Stimulated activated CD4-positive, alpha-beta T cell treated with anti-CD3 and anti-CD28 coated beads, Interleukin-15, amount 100 ng/mL, for 48 hours (primary cell): ENCODE measurements at regions not wholly inside any gene's neighbourhood (a gene's known extent, or its start where the extent isn't known, plus 50 kb on each side); places are given as distances from the start of the nearest gene placed in this dataset.

ENCODE experiments used
- DNase-seq, 2 donors: peaks; one replicate each; pipeline ENCODE4 v3.0.0-alpha.2; 2020; ENCODE audit warnings: low read depth in 2 of 2

DNA sequence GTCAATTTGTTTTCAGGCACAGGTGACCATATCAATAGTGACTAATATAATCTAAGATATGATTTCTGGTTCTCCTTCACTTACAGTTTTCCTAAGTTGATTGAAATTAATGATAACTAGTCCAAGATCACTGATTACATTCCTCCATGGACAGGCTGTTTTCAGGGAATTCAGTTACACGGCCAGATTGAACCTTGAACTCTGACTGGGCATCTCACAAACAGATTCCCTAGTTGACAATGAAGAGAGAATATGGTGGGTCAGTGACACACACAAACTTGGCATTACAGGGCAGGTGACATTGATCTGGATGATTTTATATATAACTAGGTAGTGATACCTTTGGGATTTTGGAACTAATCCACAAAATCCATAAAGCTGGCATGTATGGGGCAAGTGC is 110.2 kb upstream of the EGR2 start:
- DNase-seq, result no peak

DNA sequence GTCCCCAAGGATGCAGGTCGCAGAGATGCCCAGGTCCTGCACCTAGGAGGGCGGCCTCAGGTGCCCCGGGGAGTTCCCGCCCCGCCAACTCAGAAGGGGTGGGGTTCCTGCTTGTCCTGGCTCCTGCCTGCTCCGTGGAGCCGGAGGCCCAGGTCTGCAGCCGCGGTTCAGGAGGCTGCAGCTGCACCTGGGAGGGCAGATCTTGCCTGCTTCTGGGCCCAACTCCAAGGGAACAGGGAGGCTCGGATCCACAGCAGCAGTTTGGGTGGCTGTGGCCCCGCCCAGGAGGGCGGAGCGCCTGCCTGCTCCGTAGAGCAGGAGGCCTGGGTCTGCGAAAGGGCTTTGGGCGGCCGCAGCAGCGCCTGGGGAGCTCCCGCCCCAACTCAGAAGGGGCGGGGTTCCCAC is 108.2 kb upstream of the EGR2 start:
- DNase-seq, result no peak

DNA sequence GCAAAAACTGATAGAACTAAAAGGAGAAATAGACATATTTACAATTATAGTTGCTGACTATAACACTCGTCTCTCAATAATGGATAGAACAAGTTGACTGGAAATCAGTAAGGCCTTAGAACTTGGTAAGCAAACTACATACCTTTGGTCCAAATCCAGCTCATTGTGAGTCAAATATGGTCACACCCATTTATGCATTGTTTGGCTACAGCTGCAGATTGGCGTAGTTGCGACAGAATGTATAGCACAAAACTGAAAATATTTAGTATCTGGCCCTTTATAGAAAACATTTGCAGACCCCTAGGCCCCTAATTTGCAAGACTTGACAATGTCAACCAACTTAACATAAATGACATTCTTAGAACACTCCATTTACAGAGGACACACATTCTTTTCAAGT is 103.6 kb upstream of the EGR2 start:
- DNase-seq, result no peak

DNA sequence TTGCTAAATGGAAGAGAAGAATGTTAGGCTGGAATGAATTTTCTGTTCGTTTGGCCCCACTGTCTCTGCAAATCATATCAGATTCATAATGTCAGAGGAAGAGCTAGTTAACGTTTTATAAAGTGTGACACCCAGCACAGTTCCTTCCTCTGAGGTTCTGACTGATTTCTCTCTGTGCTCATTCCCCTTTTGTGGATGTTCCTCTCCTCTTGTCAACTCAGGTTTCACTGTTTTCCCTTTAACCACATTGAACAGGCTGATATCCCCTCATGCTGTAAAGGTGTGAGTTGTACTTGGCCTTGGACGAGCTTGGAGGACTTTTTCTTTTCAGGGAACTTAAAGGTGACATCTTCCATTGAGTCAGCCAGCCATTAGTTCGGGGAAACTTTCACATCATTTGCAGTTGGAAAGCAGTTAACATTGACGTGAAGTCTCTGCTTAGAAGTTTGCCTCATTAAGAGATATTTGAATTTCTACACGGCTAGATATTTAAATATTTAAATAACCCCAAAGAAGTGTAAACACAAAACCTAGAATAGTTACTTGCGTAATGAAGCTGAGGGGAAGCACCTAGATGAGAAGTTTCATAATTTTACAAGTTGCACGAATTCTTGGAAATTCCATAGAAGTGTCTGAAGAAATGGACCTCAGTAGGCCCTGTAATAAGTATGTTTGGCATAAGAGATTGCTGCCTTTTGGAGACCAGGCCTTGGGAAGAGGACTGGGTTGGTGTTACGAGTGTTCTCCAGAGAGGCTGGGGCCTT is 101.5 kb upstream of the EGR2 start:
- no peak for DNase-seq

DNA sequence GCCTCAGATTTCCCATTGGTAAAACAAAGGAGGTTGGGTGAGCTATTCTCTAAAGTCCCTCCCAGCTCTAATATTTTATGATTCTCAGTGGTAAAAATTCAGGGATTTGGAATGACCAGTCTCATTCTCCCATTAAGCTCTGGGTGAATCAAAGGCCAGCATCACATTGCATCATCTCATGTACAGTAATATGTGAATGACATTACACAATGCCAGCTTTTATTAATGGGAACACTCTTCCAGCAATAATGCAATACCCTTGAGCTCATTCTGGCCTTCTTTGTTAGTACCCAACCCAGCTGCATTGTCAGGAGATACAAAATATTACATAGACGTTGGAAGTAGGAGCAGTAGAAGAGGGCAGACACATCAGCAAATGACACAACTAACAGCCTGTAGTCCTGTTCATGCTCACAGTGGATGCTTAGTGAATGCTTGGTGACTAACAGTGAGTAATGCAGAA is 100.0 kb upstream of the EGR2 start:
- DNase-seq, result no peak

DNA sequence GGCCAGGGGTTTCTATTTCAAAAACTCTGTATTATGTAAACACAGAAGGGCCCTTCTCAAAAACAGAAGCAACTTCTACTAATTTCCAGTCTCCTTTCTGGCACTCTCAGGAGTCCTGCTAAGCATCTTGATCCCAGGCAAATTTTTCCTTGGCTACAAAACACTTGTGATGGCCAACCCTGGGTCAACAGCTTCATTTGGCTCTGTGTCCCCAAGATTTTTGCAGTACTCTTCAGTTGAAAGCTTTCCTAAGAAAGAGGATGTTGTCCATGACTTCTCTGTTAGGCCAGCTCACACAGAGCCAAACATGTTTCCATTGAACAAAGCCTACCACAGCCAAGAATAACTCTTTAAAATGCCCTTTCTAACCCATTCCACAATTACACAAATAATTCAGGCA is 99.0 kb upstream of the EGR2 start:
- DNase-seq, result no peak

DNA sequence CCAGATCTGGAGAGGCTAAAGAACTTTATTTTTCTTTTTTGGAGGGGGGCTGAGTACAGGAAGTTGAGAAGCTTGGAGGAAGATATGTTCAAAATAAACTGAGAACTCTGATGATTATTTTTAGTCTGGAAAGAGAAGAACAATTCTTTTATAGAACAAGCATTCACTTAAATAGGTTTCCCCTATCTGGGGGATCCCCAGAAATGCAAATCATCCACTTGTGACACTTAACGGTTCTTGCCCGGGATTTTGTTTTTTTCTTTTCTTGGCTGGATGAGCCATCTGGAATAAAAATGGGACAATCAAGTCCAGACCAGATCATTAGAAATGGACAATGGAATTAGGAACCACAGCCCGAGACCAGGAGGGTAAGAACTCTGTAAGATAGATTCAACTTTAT is 95.9 kb upstream of the EGR2 start:
- DNase-seq, result no peak

DNA sequence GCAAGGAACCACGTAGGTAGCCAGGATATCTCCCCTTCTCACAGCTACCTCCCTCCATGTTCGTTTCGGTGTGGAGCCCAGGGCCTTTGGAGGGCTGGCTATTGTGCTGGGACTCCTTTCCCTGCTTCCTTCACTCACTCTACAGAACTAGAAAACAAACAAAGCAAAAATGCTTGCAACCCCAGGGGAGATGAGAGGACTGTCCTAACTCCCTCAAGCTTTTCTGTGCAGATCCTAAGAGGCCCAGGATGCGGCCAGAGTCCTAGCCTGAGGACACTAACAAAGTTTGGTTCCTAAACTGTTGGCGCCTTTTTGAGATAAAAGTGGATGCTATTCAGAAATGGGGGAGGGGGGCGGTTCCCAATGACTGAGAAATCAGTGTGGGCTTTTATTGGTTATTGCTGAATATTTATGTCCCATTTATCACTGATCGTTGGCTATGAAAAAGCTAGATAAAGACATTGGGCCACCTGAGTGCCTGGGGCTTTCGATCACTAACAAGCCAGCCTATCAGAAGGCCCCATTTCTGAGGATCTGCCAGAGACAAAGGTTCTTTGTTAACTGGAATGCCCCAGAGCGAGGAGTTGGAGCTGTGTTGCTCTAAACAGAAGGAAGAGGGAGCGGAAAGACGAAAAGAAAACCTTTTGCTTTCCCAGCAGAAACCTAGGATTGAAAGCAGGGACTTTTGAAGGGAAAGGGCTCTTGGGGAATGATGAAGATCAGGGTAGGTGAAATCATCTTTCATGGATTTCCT is 95.2 kb upstream of the EGR2 start:
- DNase-seq, result no peak

DNA sequence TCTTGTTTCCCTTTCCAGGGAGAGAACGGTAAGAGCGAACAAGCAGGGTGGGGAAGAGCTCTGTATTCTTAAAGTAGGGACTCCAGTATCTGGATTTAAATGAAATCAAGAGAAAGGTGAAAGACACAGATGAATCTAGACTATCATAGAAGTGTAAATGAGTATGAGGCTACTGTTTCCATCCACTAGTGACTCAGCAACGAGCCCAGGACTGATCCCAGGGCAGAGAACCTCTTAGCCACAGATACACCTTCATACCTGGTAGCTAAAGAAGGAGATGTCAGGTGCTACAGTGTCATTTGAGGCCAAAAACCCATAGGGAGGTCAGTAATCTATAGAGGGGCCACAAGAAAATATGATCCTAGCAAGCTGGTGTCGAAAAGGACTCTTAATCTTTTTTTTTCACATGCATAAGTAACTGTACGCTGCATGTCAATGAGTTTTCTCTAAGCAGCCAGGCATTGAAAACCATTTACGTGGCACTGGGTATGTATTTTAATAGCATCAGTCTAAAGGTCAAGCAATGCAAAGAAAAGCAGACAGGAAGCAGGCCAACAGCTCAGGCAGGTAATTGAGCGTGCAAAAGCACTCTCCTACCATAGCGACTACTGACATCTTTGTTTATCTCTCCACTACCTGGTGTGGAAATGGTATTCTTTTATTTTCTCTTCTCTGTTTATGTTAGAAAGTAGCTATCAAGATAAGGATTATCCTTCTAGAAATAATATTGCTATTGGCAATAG is 91.5 kb upstream of the EGR2 start:
- no peak for DNase-seq

DNA sequence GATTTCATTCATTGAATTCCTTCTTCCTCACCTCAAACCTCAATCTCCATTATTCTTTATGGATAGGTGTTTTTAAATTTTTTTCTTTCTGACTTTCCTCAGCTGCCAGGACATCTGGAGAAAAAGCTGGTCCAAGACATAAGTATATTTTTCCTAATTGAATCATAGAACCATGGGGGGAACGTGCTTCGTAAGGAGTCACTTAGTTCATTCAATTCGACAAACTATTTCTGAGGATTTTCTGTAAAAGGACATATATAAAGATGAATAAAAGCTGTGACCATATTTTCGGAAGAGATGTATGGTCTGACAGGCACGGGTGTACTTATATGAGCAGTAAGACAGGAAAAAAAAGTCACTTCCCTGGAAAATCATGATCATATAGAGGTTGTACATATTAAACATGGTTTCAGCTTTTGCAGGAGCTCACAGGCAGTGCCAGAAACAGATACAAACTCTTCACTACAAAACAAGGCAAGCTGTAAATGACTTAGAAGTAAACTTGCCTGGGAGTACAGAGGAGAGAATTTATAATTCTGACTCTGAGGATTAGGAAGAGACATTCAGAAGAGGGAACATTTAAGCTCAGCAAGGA is 88.2 kb upstream of the EGR2 start:
- DNase-seq, result no peak

DNA sequence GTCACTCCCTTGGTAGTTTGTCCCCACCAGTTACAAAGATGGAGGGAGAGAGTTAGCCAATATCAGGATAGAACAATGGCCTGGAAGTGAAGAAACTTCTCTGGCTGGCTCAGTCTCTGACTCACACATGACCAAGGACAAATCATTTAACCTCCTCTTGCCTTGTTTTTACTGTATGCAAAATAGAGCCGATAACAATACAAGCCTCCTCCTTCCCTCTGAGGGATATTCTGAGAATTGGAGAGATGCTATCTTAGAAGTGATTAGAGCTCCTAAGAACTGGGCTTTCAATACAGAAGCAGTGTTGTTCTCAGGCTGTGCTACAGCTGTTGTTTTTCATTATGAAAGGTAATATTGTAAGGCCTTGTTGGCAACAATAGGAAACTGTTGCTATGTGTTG is 87.7 kb upstream of the EGR2 start:
- no peak for DNase-seq

DNA sequence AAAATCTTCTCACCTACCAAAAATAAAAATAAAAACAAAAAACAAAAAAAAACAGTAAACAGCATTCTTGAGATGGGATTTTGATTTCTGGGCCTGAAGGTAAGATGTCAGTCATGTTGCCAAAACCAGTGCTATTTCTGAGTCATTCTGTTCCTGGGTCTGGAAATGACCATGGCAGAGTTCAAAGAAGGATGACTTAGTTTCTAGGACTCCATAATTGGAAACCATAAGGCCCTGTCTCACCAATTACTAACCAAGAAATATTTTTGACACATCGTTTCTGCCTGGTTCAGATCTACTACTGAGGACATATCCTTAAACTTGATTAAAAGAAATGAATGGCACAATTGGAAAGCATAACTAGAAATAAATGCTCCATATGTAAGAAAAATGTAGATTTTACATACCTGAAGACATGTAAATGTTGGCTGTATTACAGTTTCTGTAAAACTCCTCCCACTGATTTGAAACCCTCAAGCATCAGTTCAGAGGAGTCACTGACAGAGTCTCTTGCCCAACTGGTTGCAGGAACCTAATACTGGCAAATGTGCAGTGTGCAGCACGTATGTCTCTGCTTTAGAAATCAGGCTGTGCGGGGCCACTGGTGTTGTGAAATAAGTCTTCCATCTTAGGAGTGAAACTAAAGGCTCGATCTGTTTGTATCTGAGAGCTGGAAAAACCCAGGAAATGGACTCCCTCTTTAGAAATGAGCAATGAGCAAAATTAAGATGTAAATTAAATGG is 84.8 kb upstream of the EGR2 start:
- no peak for DNase-seq

DNA sequence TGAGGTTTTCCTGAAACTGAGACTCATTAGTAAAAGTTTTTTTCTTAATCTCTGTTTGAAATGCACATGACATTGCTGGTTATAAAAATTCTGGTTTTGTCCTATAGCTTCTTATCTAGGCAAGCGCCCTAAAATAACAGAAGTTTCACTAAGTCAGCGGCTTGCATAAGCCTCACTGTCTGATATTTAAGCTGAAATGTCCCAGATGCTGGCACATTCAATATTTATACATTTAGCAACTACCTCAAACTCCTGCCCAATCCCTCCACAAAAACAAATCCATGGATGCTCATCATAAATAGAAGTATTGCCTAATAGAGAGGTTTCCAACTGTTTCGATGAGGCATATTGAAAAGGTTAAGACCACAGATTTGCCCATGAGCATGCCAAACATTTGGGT is 83.1 kb upstream of the EGR2 start:
- DNase-seq, result no peak

DNA sequence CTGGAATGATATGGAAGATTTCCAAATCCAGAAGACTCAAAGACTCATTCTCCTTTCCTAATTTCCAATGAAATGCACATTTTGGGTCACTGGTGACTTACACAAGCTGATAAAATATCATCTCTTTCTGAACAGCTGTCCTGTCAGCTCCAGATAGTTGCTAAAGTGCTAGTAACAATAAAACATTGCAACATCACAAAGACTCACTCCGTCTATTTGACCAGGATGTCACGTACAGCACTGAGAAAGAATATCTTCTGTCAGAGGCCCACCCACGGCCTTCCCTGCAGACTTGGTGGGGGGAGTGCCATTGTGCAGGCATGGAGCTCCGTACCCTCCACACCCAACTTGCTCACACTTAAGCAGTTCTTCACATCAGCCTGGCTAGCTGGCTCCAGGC is 78.9 kb upstream of the EGR2 start:
- DNase-seq, result no peak

DNA sequence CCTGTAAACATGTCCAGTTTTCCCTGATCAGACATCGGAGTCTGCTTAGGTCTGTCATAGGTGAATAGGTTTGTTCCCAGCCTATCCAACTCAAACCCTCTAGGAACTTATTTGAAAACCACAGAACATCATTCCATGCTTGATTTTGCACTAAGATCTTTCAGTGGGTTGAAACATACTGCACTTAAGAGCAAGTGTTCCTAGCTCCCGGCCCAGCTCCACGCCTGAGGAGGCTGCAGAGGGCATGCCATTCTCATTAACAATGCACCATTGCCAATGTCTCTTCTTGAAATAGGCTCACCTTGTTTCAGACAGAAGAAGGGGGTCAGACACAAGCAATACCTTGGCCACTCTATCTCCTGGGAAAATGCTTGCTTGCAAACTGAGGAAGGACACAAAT is 78.0 kb upstream of the EGR2 start:
- no peak for DNase-seq

DNA sequence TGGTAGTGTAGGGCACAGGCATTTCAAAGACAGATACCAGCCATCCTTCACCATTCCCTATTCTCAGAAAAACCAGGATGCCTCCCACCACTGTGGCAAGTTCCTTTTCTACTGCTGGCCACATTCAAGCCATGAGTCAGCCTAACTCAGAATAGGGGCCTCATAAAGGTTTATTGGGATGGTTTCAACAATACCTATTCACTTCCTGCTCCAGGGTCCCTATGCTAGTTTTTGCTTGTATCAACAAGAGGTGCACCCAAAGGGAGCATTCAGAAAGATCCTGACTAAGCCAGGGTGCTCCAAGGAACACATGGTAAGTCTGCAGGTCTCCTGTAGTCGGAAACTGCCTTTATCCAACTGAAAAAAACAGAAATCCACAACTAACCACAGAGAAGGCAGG is 76.9 kb upstream of the EGR2 start:
- no peak for DNase-seq

DNA sequence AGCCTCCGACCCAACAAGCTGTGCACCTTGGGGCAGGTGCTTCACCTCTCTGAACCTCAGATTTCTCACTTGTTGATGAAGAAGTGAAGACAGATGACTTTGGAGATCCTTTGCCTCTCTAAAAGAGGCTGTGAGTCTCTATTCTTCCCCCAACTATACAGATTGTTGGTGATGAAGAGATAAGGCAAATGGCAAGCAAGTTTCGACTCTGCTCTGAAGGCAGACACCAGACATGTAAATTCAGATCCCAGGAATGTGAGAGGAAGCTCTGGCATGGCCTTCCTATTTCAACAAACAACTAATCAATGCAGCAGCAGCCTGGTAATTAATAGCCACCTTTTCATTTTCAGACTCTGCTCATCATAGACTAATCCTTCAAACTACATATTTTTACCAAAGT is 74.2 kb upstream of the EGR2 start:
- no peak for DNase-seq

DNA sequence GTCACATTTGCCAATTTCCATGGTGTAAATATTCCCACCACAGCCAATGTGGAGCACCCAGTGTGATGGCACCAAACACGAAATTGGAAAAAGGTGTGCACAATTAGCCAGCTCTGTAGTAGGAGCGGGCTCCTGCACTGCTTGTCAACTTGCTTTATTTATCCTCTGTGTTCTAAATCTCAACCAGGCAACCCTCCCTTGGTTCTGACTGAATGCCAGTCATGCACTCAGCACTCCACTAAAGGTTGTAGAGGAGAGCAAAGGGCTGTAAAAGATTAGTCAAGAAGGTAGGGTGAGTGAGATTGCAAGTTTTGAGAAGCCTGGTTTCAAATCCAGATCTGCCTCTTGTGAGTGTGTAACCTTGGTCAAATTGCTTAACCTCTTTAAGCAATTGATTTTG is 71.5 kb upstream of the EGR2 start:
- no peak for DNase-seq

DNA sequence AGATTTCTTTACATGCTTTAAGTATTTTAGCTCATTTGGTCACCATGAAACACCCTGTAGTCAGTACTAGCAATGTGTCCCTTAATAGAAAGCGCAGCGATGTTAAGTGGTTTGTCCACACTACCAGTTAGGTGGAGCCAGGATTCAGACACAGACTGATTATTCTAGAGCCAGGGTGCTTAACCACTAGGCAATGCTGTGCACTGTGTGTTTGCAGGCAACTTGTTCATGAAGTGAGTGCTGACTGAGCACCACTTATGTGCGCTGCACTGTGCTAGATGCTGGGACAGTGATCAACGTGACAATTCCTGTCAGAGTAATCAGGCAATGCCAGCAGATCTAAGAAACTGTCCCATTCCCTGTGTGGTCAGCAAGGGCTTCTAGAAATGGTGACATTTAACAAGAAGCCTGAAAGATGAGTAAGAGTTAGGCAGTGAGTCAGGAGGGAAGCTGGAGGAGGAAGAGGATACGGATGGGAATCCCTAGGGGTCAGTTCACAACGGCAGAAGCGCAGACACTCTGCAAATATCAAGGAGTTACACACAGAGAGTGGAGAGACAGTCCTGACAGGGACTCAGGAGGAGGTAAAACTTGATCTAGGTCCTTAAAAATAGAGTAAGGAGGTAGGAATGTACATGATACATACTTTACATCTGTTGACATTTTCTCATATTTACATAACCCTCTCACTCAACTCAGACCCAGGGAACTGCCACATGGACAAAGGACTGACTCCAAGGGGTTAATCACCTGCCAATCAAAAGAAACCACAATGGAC is 69.7 kb upstream of the EGR2 start:
- no peak for DNase-seq

DNA sequence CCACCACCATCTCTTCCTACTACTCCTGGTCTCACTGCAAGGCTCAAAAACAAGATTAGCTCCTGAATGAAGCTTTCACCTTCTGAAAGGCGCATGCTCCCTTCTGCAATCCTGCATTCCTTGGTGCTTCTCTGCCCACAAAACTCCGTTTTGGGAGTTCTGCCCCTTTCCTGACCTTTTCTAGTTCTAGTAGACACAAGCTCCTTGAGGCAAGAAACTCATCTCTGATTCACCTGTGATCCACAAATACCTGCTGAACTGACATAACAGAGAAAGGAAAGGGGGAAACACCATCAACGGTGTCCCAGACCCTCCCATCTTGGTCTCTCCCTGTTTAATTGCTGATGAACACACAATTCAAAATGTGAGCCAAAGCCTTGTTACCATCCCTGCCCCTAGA is 64.0 kb upstream of the EGR2 start:
- DNase-seq, result no peak

DNA sequence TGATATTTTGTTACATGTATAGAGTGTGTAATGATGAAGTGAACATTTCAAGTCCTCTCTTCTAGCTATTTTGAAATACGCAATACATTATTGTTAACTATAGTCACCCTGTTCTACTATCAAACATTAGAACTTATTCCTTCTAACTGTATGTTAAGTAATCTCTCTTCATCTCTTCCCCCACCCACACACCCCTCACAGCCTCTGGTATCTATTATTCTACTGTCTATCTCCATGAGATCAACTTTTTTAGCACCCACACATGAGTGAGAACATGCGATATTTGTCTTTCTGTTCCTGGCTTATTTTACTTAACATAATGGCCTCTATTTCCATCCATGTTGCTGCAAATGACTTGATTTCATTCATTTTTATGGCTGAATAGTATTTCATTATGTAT is 57.7 kb upstream of the EGR2 start:
- DNase-seq, result no peak
